HG02571 (cell line): ENCODE measurements at regions not wholly inside any gene's neighbourhood (a gene's known extent, or its start where the extent isn't known, plus 50 kb on each side); places are given as distances from the start of the nearest gene placed in this dataset.

Experiments used
- ATAC-seq: cut with Tn5 transposase; IDR thresholded peaks from one replicate; pipeline ENCODE4 v1.9.1; 2021; ENCODE audit warnings: mild to moderate bottlenecking, moderate library complexity; ENCODE audit not compliant: unreplicated experiment

GRCh38 chr15:58269455-58270414 is 131.6 kb downstream of the AQP9 start:
- no peak for ATAC-seq

DNA sequence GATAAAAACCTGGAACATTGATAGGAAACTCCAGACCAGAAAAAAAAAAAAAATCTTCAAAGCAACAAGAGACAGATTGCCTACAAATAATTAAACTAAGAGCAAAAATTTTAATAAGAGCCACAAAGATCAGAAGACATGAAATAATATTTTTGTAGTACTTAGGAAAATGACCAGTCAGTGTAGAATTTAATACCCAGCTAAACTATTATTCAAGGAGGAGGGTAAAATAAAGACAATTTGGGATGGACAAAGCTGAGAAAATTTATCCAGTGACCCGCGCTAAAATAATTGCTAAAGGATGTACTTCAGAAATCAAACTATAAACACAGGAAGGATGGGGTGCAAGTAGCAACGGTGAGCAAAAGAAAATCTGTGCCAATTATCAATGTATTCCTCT is 133.2 kb downstream of the AQP9 start:
- ATAC-seq, result no peak

GRCh38 chr15:58273104-58273503 is 134.9 kb downstream of the AQP9 start:
- ATAC-seq, result no peak

DNA sequence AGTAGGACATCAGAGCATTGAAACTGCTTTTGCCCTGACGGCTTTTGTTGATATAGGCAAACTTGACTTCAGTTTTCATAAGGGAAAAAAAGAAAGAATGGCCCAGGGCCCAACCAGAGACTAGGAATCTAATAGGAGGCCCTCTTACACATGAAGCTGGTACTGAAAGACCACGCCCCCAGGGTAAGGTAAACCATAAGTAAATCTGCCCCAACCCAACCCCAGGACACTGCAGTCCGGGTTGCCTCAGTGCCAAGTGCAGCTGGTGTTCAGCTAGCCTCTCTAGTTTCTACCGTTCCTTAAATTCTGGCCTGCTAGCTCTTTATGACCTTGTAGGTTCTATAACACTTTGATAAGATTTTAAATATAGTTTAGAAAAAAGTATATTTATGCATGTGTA is 136.7 kb downstream of the AQP9 start:
- ATAC-seq, result no peak

DNA sequence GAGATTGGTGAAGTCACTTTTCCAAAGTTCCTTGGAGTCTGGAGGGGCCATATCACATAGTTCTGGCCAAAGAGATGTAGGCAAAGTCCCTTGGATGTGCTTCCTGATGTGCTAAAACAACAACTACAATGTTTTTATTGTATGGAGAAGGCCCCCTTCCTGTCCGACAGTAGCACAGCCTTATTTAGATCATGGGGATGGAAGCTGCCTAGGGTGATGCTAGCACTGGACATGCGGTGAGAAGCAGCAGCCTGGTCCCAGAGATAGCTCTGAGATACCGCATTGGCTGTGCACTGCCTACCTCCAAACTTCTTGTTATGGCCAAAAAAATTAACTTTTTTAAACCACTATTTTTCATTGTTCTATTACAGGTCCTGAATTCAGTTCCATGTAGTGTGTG is 137.6 kb downstream of the AQP9 start:
- ATAC-seq, result no peak

DNA sequence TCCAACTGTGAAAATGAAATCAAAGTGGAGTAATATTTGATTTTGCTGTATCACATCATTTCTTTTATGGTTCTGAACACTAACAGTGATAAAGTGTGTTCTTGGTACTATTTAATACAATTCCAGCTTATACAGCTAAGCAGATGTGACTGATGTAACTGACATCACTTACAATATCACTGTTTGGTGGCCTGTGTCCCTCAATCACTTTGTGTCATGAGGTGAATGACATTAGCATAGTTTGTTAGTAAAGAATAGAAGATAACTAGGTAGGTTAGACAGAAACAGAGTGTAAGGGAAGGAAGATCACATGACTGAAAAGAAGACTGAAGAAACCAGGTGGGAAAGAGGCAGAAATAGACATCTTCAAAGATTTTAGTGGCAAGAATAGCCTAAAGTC is 138.7 kb downstream of the AQP9 start:
- no peak for ATAC-seq

GRCh38 chr15:58277333-58277732 is 139.2 kb downstream of the AQP9 start:
- ATAC-seq, result no peak

DNA sequence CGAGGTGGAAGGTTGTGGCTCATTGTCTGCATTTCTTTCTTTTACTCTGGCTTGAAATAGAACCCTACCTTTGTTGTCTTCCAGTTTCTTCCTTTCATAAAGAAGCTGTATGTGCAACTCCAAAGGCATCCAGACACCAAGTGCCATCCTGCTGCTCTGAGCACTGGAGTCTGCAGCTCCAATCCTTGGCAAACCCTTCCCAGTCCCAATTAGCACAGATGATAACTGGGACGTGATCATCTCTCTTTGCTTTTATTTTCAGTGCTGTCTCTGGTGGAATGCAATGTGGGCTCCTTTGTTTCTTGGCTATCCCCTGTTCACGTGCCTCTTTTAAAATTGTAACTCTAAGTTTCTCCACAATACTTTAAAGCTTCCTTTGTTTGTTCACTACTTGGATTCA is 140.9 kb downstream of the AQP9 start:
- no peak for ATAC-seq

GRCh38 chr15:58279654-58280053 is 141.5 kb downstream of the AQP9 start:
- ATAC-seq, result no peak

GRCh38 chr15:58282060-58282708 is 144.0 kb downstream of the AQP9 start:
- no peak for ATAC-seq

DNA sequence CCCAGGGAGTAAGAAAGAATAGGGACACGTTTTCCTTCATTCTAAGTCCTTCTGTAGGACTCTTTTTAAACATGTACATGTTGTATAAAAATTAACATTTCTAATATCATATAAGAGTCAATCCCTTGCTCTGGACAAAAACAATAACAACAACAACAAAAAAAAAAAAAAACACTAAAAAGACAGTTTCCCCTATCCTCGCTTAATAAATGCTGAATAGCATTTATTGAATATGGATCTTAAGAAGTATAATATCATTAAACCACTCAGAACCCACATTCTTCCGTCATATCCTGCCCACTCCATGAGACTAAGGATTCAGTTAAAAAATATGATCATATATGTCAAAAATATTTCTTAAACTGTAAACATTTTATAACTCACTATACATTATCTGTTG is 145.1 kb downstream of the AQP9 start:
- ATAC-seq, result no peak

DNA sequence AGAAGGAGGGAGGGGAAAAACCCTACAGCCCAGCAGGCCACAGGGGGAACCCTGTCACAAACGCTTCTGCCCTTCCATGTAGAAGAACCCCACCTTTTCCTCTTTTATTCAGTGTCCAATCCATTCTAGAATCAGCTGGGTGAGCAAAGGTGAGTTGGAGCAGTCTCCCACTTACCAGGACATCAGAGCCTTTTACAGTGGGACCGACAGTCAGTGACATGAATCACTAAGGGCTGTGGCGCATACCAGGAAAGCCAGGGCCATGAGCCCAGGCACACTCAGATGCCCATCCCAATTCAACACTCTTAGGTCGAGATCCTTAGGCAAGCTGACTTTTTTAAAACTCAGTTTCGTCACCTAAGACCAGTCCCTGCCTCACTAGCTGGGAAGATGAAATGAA is 146.1 kb downstream of the AQP9 start:
- no peak for ATAC-seq

DNA sequence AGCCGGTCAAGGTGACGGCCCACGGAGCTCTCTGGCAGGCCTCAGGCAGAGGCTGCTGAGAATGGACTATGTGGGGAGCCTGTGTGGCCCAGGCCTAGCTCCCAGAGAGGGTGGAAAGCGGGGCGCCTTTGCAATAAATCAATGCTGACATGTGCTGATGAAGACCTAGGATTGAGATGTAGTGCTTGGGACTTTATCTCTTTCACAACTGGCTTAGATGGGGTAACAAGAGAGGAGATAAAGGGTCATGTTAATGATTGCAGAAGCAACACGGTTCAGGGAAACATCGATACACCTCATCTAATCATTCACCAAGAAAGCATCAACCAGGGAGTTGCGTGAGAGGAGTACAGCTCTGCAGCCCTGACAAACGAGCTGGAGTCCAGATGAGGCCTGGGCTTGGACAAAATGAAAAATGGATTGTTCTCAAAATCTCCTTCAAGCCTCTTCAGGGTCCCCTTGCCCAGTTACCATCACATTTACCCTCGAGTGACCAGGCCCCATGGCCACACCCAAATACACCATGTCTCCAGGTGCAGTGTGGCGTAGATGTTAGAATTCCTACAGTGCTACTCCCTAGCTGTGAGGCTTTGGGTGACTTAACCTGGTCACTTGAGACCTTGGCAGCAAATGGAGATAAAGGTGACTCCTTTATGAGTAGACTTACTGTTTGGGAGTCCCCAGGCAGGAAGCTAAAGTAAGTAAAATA is 146.4 kb upstream of the LIPC start:
- ATAC-seq, result no peak

DNA sequence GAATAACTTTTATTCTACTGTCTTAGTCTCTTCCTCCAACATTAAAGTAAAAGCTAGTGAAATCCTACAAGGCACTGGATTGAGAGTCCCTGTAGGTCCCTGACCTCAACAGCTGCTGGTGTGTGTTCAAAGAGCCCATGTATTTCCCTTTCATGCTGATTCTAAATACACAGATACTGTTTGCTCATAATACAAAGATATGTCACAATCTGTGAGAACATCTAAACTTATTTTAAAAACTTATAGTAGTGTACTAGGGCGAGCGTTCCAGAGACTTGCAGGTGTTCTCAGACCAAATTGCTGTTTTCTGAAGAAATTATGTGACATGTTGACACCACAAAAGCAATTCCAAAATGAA is 145.9 kb upstream of the LIPC start:
- ATAC-seq, result no peak

DNA sequence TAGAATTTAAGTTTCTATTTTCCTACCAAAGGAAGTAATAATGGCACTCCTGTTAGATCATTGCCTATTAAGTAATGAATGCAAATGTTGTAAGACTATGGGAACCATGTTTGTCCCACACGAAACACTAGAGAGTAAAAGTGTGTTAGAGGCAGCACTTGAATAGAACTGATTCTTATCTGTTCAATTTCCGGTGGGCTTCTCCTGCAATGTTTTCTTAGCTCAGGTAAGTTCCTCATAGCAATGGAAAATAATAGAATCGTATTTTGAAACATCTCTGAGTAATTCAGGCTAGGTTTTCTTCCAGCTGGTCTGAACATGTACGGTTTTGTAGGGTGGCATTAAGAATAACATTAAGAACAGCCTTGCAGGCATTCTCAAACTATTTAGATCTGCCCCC is 145.3 kb upstream of the LIPC start:
- no peak for ATAC-seq

GRCh38 chr15:58287891-58288290 is 143.9 kb upstream of the LIPC start:
- no peak for ATAC-seq

DNA sequence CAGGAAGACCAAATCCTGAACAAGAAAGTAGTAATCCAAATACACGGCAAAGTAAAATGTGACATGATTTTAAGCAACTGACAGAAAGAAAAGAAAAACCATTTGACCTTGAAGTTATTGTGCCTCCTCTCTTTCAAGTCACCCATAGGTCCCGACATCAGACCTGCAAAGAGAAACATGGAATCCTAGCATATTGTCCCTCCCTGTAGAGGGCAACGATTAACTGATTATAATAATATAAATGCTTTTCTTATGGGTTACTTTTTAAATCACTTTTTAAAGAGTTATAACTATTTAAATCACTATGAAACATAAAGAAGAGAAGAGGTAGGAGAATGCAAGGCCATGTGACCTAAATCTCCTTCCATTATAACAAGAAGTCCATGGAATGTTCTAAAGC is 143.2 kb upstream of the LIPC start:
- no peak for ATAC-seq

DNA sequence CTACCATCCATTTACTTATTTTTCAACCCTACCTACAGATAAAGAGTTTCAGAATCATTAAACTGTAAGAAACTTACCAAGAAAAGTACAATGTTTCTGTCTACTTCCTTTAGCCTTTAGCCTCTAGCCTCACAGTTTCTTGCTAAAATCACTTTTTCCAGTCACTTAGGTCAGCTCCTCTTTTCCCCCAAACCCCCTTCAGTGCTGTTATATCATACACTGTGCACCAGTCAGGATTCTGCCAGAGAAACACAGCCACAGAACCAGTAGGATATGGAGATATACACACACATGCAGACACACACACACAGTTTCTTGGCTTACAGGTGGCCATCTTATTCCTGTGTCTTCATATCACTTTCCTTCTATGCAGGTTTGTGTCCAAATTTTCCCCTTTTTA is 139.9 kb upstream of the LIPC start:
- ATAC-seq, result no peak

GRCh38 chr15:58292751-58293175 is 139.0 kb upstream of the LIPC start:
- no peak for ATAC-seq

DNA sequence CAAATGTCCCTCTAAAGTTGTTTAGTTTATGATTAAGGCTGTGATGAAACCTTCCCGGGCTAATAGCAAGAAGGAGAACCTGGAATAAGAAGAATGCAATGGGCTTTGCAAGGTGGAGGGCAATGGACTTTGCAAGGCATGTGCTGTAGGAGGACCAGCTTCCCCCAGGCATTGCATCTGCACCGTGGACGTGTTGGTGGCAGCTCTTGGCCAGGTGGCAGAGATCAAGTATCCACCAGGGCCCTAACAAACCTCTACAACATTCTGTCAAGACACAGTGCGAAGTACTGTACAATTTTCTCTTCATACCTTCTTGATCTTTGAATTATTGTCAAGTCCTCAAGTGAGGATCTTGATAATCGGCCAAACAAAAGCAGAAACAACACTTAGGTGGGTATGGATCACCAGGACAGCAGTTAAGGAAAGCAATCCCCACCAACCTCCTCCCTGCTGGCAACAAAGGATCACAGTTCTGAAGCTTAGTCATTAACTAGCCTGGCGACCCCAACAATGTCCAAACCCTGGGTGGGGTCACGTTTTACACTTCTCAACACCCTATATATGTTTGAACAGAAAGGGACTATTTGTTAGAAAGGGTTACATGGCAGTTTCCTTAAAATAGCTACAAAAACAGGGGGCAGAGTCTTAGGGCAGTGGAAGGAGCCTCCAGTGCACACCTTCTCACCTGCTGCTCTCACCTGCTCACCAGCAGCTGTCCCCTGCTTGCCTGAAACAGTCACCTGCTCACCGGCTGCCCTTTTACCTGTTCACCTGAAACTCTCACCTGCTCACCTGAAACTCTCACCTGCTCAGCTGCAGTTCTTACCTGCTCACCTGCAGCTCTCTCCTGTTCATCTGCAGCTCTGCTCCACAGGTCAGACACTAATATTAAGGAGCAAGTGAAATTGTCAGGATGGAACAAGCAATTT is 137.9 kb upstream of the LIPC start:
- ATAC-seq, result no peak
